ENCODE measurements at regions not wholly inside any gene's neighbourhood (a gene's known extent, or its start where the extent isn't known, plus 50 kb on each side); places are given as distances from the start of the nearest gene placed in this dataset.

- WGBS, 2 donors, result 89 to 93% methylated on average over 6 of the region's 6 CpGs
Observed at GRCh38 chr9:129474740-129475404, 146.0 kb downstream of the C9orf50 start.

GRCh38 chr9:129473523-129474244, 147.2 kb downstream of the C9orf50 start:
- DNase-seq, result no peak
- H3K9me3 ChIP-seq, result no peaks in the 10 kb centered on the region
- H3K4me3 ChIP-seq, result no peak overlapping the region
- no peak overlapping the region for H3K27ac ChIP-seq
- no peaks in the 10 kb centered on the region for H3K36me3 ChIP-seq (replicated peaks in 1 of 2; ENCODE audit: insufficient read depth in 1 of 2, low read depth in 2 of 2)
- H3K4me1 ChIP-seq, result peaks cover 14% of the 10 kb centered on the region
- no peak for TF ChIP-seq POLR2A (IDR thresholded peaks at IDR 0.05)
- TF ChIP-seq, protein P1, sequence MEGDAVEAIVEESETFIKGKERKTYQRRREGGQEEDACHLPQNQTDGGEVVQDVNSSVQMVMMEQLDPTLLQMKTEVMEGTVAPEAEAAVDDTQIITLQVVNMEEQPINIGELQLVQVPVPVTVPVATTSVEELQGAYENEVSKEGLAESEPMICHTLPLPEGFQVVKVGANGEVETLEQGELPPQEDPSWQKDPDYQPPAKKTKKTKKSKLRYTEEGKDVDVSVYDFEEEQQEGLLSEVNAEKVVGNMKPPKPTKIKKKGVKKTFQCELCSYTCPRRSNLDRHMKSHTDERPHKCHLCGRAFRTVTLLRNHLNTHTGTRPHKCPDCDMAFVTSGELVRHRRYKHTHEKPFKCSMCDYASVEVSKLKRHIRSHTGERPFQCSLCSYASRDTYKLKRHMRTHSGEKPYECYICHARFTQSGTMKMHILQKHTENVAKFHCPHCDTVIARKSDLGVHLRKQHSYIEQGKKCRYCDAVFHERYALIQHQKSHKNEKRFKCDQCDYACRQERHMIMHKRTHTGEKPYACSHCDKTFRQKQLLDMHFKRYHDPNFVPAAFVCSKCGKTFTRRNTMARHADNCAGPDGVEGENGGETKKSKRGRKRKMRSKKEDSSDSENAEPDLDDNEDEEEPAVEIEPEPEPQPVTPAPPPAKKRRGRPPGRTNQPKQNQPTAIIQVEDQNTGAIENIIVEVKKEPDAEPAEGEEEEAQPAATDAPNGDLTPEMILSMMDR (IDR thresholded peaks at IDR 0.05), result no peak
- WGBS, 2 donors, result 67 to 75% methylated on average over 15 of the region's 15 CpGs
- intact Hi-C loops (cut with DNase I), result no loop called here
- no peak for ATAC-seq
- H3K27me3 ChIP-seq, result no peaks in the 10 kb centered on the region

More at GRCh38 chr9:129474740-129475404, 146.0 kb downstream of the C9orf50 start:
- Histone ChIP-seq H3K36me3 (replicated peaks in 1 of 2; ENCODE audit: insufficient read depth in 1 of 2, low read depth in 2 of 2) (no peaks in the 10 kb centered on the region), H3K27ac (no peak overlapping the region), H3K27me3 (no peaks in the 10 kb centered on the region), H3K9me3 (no peaks in the 10 kb centered on the region), H3K4me3 (no peak overlapping the region), H3K4me1 (peaks cover 25% of the 10 kb centered on the region)
- intact Hi-C loops (cut with DNase I), result no loop called here
- TF ChIP-seq, protein P1 (IDR thresholded peaks at IDR 0.05), result no peak
- TF ChIP-seq POLR2A (IDR thresholded peaks at IDR 0.05), result no peak
- DNase-seq (no peak), ATAC-seq (no peak)

GRCh38 chr9:129472651-129473102, 148.2 kb downstream of the C9orf50 start:
- H3K9me3 ChIP-seq, result no peaks in the 10 kb centered on the region
- peaks cover 14% of the 10 kb centered on the region for H3K4me1 ChIP-seq
- H3K27me3 ChIP-seq, result no peaks in the 10 kb centered on the region
- TF ChIP-seq POLR2A (IDR thresholded peaks at IDR 0.05), result no peak
- TF ChIP-seq, protein P1 (IDR thresholded peaks at IDR 0.05), result no peak
- no peaks in the 10 kb centered on the region for H3K36me3 ChIP-seq (replicated peaks in 1 of 2; ENCODE audit: insufficient read depth in 1 of 2, low read depth in 2 of 2)
- DNase-seq (no peak), ATAC-seq (no peak)
- H3K4me3 ChIP-seq, result no peak overlapping the region
- 71 to 77% methylated on average over 6 of the region's 6 CpGs for WGBS, 2 donors
- intact Hi-C loops (cut with DNase I), result no loop called here
- no peak overlapping the region for H3K27ac ChIP-seq

DNA sequence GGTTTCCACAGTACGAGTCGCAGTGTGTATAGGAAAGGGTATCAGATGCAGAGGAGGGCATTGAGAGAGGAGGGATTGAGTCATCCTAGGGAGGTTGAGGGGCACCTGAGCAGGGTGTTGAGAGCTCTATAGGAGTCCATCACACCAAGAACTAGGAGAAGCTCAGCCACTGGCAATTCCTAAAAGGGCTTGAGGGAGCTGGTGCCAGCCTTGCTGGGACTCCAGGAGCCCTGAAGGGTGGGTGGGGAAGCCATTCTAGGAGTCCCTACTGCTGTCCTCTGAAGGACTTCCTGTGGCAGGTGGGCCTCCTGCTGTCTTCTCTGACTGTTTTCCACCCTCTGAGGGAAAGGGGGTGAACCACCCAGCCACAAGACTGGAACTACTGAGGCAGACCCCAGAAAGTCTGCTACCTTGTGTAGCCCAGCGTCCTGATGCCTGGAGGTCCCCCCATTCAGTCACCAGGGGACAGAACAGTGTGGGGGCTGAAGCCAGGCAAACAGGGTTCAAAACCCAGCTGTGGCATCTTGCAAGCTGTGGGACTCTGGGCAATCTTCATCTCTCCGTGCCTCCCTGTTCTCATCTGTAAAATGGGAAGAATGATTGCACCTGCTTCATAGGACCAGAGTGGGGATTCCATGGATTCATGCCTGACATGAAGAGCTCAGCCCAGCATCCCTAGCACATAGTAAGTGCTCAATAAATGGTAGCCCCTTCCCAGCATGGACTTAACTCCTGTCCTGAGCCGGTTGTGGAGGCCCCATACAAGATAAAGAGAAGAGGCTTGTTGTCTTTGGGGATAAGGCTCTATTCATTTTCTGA, 149.5 kb downstream of the C9orf50 start:
- DNase-seq (no peak), ATAC-seq (no peak)
- no peak overlapping the region for H3K27ac ChIP-seq
- H3K36me3 ChIP-seq (replicated peaks in 1 of 2; ENCODE audit: insufficient read depth in 1 of 2, low read depth in 2 of 2), result no peaks in the 10 kb centered on the region
- peaks cover 27% of the 10 kb centered on the region for H3K4me1 ChIP-seq
- no peak overlapping the region for H3K4me3 ChIP-seq
- intact Hi-C loops (cut with DNase I), result no loop called here
- no peaks in the 10 kb centered on the region for H3K9me3 ChIP-seq
- WGBS, 2 donors, result 62 to 75% methylated on average over 5 of the region's 5 CpGs
- no peak for TF ChIP-seq POLR2A (IDR thresholded peaks at IDR 0.05)
- TF ChIP-seq, protein P1 (IDR thresholded peaks at IDR 0.05), result no peak
- no peaks in the 10 kb centered on the region for H3K27me3 ChIP-seq

All from body of pancreas (tissue), 4 donors.